SJSA1 (cell line): ENCODE measurements at regions not wholly inside any gene's neighbourhood (a gene's known extent, or its start where the extent isn't known, plus 50 kb on each side); places are given as distances from the start of the nearest gene placed in this dataset.
"Not testable (repeated sequence)": the region's sequence is repeated elsewhere in the genome, so short reads cannot be mapped to it uniquely, and the experiment has no call there.

Experiments used
- DNase-seq, 2 experiments: peaks; one replicate each; pipeline ENCODE4 v3.0.0-alpha.2; 2015 to 2020; ENCODE audit warnings: low spot score in 2 of 2, low read depth in 1 of 2
- H3K27ac ChIP-seq: fragments of 250-450 bp; sonication (Bioruptor Pico); 2 replicates; pipeline ENCODE4 v1.5.1; 2020; ENCODE audit warnings: mild to moderate bottlenecking, moderate library complexity
- H3K27me3 ChIP-seq: fragments of 250-450 bp; sonication (Bioruptor Pico); replicated peaks from 2 replicates; pipeline ENCODE4 v1.5.1; 2020; ENCODE audit warnings: mild to moderate bottlenecking, moderate library complexity
- H3K36me3 ChIP-seq: fragments of 250-450 bp; sonication (Bioruptor Pico); 2 replicates; pipeline ENCODE4 v1.5.1; 2020; ENCODE audit warnings: mild to moderate bottlenecking
- H3K4me1 ChIP-seq: fragments of 250-450 bp; sonication (Bioruptor Pico); replicated peaks from 2 replicates; pipeline ENCODE4 v1.6.1; 2021; ENCODE audit warnings: mild to moderate bottlenecking
- H3K4me3 ChIP-seq: fragments of 250-450 bp; sonication (Bioruptor Pico); 2 replicates; pipeline ENCODE4 v1.5.1; 2020; ENCODE audit warnings: mild to moderate bottlenecking
- H3K9me3 ChIP-seq: fragments of 250-450 bp; sonication (Bioruptor Pico); replicated peaks from 2 replicates; pipeline ENCODE4 v1.5.1; 2020; ENCODE audit warnings: mild to moderate bottlenecking

- Histone ChIP-seq H3K9me3 (no peaks in the 10 kb centered on the region), H3K36me3 (no peaks in the 10 kb centered on the region), H3K4me1 (no peaks in the 10 kb centered on the region), H3K27ac (no peak overlapping the region), H3K4me3 (no peak overlapping the region), H3K27me3 (no peaks in the 10 kb centered on the region)
- no peak for DNase-seq
Measured at GRCh38 chr2:186325827-186326535, 160.1 kb upstream of the ZC3H15 start.

DNA sequence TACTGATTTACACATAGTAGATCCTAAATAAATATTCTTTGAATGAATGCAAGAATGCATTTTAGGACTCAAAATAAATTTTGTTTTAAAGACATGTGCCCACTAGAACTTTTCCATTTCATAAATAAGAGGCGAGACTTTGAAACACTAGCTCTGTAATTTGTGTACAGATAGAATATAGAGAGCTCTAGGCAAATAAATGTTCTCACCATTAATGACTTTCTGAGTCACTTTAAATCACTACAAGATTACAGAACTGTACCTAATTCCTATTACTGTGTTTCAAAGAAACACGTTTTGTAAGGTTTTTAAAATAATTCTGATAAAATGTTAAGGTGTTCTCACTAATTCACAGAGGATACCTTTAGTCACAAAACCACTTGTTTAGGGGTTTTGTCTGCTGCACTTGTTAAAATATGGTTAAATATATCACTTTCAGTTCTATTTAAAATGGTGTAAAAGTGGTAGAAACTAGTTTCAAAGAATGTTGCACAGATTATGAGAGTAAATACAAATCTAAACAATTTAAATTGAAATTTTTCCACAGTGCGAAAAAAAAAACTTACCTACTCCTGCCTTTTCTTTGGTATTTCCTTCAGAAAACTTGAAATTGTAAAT lies 158.7 kb upstream of the ZC3H15 start:
- Histone ChIP-seq H3K9me3 (no peaks in the 10 kb centered on the region), H3K4me3 (no peak overlapping the region), H3K27ac (no peak overlapping the region), H3K27me3 (no peaks in the 10 kb centered on the region), H3K4me1 (no peaks in the 10 kb centered on the region), H3K36me3 (no peaks in the 10 kb centered on the region)
- DNase-seq, result no peak

- Histone ChIP-seq H3K27me3 (no peaks in the 10 kb centered on the region), H3K4me1 (no peaks in the 10 kb centered on the region), H3K4me3 (no peak overlapping the region), H3K9me3 (no peaks in the 10 kb centered on the region), H3K27ac (no peak overlapping the region), H3K36me3 (no peaks in the 10 kb centered on the region)
- no peak for DNase-seq
Measured at GRCh38 chr2:186328838-186329237, 157.2 kb upstream of the ZC3H15 start.

DNA sequence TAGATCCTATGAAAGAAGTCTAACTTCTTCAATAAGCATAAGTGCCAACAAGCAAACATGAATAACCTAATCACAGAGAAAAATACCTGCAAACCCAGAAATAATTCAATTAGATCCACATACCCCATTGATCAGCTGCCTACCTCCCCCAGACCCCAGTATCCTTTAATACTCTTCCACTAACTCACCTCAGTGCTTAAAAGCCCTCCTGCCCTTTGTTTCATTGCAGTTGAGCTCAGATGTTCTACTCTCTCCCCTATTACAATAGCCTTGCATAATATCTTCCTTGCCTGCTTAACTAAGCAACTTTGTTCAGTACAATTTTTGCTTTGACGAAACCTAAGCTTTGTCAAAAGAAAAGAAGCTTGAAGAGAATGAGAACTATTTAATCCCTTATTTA lies 156.0 kb upstream of the ZC3H15 start:
- H3K27ac ChIP-seq, result no peak overlapping the region
- no peaks in the 10 kb centered on the region for H3K27me3 ChIP-seq
- H3K9me3 ChIP-seq, result no peaks in the 10 kb centered on the region
- H3K36me3 ChIP-seq, result no peaks in the 10 kb centered on the region
- no peaks in the 10 kb centered on the region for H3K4me1 ChIP-seq
- H3K4me3 ChIP-seq, result no peak overlapping the region
- DNase-seq, result no peak

- no peak for DNase-seq
- no peak overlapping the region for H3K4me3 ChIP-seq
- no peak overlapping the region for H3K27ac ChIP-seq
- no peaks in the 10 kb centered on the region; the same call in 1 of the 2 replicates for H3K27me3 ChIP-seq
- no peaks in the 10 kb centered on the region for H3K9me3 ChIP-seq
- H3K36me3 ChIP-seq, result no peaks in the 10 kb centered on the region
- H3K4me1 ChIP-seq, result no peaks in the 10 kb centered on the region
Measured at GRCh38 chr2:186339716-186340115, 146.3 kb upstream of the ZC3H15 start.

DNA sequence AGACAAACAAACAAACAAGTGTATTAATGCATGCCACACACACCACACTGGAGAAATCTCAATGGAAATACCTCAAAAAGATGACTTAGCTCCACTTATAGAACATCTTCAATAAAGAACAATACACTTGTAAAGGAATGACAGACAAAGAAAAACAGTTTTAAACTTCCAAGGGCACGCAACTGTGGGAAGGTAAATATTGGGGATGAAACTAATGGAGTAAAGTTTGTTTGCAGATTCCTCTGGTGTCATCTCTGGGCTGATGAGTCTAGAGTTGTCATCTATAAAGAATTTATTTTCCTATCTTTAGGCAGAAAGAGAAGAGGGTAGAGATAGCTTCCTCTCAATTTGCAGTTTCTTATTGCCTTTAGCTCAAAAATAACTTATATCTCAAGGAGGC lies 144.0 kb upstream of the ZC3H15 start:
- DNase-seq, result no peak
- Histone ChIP-seq H3K9me3 (no peaks in the 10 kb centered on the region), H3K27me3 (no peaks in the 10 kb centered on the region; the same call in 1 of the 2 replicates), H3K27ac (no peak overlapping the region), H3K36me3 (no peaks in the 10 kb centered on the region), H3K4me1 (no peaks in the 10 kb centered on the region), H3K4me3 (no peak overlapping the region)

- no peaks in the 10 kb centered on the region for H3K4me1 ChIP-seq
- DNase-seq, result no peak
- H3K36me3 ChIP-seq, result no peaks in the 10 kb centered on the region
- no peaks in the 10 kb centered on the region; the same call in 1 of the 2 replicates for H3K27me3 ChIP-seq
- H3K27ac ChIP-seq, result no peak overlapping the region
- no peaks in the 10 kb centered on the region for H3K9me3 ChIP-seq
- H3K4me3 ChIP-seq, result no peak overlapping the region
Measured at GRCh38 chr2:186345745-186346144, 140.3 kb upstream of the ZC3H15 start.

GRCh38 chr2:186346216-186346615 lies 139.8 kb upstream of the ZC3H15 start:
- Histone ChIP-seq H3K27me3 (no peaks in the 10 kb centered on the region), H3K36me3 (no peaks in the 10 kb centered on the region), H3K4me1 (no peaks in the 10 kb centered on the region), H3K4me3 (no peak overlapping the region), H3K9me3 (no peaks in the 10 kb centered on the region), H3K27ac (no peak overlapping the region)
- no peak for DNase-seq

DNA sequence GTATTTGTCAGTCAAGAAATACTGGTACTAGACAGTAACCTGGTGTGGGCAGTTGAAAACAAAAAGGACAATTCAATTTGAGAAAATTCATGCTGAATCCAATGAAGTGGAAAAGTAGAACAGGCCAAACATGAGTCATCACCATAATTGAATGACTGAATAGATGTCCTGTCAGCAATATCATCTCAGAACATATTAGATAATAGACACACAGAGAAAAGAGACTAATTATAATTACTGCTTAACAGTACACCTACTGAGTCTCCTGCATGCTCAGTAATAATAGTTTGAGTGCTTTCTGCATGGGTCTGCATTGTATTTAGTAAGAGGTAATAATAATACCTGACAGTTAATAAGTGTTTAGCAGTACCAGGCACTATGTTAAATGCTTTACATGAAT lies 138.6 kb upstream of the ZC3H15 start:
- Histone ChIP-seq H3K36me3 (no peaks in the 10 kb centered on the region), H3K9me3 (no peaks in the 10 kb centered on the region), H3K4me1 (no peaks in the 10 kb centered on the region), H3K4me3 (no peak overlapping the region), H3K27ac (no peak overlapping the region), H3K27me3 (no peaks in the 10 kb centered on the region)
- DNase-seq, result no peak

- Histone ChIP-seq H3K4me1 (no peaks in the 10 kb centered on the region), H3K36me3 (no peaks in the 10 kb centered on the region), H3K9me3 (no peaks in the 10 kb centered on the region), H3K4me3 (no peak overlapping the region), H3K27ac (no peak overlapping the region), H3K27me3 (no peaks in the 10 kb centered on the region)
- DNase-seq, result no peak
Measured at GRCh38 chr2:186348200-186348599, 137.9 kb upstream of the ZC3H15 start.

DNA sequence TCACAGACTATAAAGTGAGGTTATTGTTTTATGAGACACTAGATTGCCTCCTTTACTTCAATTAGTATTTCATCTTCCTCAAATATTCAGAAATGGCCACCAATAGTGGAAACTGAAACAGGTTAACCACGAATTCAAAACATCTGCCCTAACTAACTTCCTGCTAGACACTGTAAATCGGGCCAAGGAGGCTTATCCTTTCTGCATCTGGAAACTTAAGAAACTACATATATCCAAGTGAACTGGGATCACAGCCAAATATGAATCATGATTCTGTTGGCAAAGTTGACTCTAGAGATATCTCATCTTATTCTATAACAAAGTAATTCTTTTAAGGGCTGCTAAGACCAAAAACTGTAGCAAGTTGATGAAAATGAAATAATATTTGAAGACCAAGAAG lies 136.6 kb upstream of the ZC3H15 start:
- no peak for DNase-seq
- Histone ChIP-seq H3K9me3 (no peaks in the 10 kb centered on the region), H3K36me3 (no peaks in the 10 kb centered on the region), H3K27me3 (no peaks in the 10 kb centered on the region), H3K4me3 (no peak overlapping the region), H3K27ac (no peak overlapping the region), H3K4me1 (no peaks in the 10 kb centered on the region)

GRCh38 chr2:186354160-186354559 lies 131.9 kb upstream of the ZC3H15 start:
- not testable (repeated sequence) for H3K27me3 ChIP-seq, DNase-seq, H3K4me1 ChIP-seq, H3K36me3 ChIP-seq, H3K4me3 ChIP-seq, H3K9me3 ChIP-seq, H3K27ac ChIP-seq

- H3K27me3 ChIP-seq, result no peaks in the 10 kb centered on the region
- no peak overlapping the region for H3K4me3 ChIP-seq
- no peaks in the 10 kb centered on the region for H3K36me3 ChIP-seq
- no peak for DNase-seq
- no peaks in the 10 kb centered on the region for H3K4me1 ChIP-seq
- no peaks in the 10 kb centered on the region for H3K9me3 ChIP-seq
- no peak overlapping the region for H3K27ac ChIP-seq
Measured at GRCh38 chr2:186365406-186365805, 120.7 kb upstream of the ZC3H15 start.

DNA sequence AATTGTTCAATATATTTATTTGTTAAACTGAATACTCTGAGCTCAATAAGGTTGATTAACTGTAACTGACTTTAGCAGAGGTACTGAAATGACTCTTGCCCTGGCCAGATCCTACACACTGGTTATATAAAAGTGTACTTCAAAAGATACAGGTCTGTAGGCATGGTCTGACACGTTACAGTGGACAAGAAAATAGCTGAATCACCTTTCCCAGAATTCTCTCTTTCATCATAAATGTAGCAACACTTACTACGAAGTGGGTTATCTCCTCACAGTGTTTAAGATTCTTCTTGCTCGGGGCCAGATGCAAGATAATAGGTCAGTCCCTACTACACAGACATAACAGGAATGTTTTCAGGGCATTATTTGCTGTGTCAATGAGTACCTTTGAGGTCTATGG lies 107.0 kb upstream of the ZC3H15 start:
- Histone ChIP-seq H3K4me3 (no peak overlapping the region), H3K36me3 (no peaks in the 10 kb centered on the region), H3K27ac (no peak overlapping the region), H3K9me3 (no peaks in the 10 kb centered on the region), H3K27me3 (no peaks in the 10 kb centered on the region), H3K4me1 (no peaks in the 10 kb centered on the region)
- DNase-seq, result no peak

GRCh38 chr2:186380805-186381204 lies 105.3 kb upstream of the ZC3H15 start:
- DNase-seq, result no peak
- Histone ChIP-seq H3K4me3 (no peak overlapping the region), H3K36me3 (no peaks in the 10 kb centered on the region), H3K4me1 (no peaks in the 10 kb centered on the region), H3K27ac (no peak overlapping the region), H3K27me3 (no peaks in the 10 kb centered on the region), H3K9me3 (no peaks in the 10 kb centered on the region)
